ENCODE measurements at regions not wholly inside any gene's neighbourhood (a gene's known extent, or its start where the extent isn't known, plus 50 kb on each side); places are given as distances from the start of the nearest gene placed in this dataset.
"Not testable (repeated sequence)": the region's sequence is repeated elsewhere in the genome, so short reads cannot be mapped to it uniquely, and the experiment has no call there.

DNA sequence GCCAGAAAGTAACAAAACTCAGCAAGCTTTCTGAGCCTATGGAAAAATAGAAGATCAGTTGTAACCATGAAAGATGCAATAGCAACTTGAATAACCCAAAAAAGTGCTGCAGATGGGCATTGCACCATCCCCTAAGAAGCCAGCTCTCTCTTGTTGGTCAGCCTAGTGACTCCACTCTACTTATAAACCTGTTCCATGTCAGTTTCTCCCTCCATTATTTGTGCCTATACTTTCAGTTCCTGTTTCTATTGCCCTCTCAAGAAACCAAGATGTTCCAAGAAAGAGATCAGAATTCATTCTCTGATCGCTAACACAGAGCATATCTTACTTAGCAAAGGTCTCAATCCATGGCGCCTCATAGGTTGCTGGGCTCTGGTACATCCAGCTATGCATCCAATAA, 170.3 kb upstream of the MAP2 start:
- DNase-seq (ENCODE audit: extremely low read depth, low read depth) = no peak
- TF ChIP-seq, protein P1, sequence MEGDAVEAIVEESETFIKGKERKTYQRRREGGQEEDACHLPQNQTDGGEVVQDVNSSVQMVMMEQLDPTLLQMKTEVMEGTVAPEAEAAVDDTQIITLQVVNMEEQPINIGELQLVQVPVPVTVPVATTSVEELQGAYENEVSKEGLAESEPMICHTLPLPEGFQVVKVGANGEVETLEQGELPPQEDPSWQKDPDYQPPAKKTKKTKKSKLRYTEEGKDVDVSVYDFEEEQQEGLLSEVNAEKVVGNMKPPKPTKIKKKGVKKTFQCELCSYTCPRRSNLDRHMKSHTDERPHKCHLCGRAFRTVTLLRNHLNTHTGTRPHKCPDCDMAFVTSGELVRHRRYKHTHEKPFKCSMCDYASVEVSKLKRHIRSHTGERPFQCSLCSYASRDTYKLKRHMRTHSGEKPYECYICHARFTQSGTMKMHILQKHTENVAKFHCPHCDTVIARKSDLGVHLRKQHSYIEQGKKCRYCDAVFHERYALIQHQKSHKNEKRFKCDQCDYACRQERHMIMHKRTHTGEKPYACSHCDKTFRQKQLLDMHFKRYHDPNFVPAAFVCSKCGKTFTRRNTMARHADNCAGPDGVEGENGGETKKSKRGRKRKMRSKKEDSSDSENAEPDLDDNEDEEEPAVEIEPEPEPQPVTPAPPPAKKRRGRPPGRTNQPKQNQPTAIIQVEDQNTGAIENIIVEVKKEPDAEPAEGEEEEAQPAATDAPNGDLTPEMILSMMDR (IDR thresholded peaks at IDR 0.05; ENCODE audit: low read depth, low read length, missing control alignments) = no peak
- H3K4me3 ChIP-seq (replicated peaks; ENCODE audit: low read depth, low read length) = no peak overlapping the region

DNA sequence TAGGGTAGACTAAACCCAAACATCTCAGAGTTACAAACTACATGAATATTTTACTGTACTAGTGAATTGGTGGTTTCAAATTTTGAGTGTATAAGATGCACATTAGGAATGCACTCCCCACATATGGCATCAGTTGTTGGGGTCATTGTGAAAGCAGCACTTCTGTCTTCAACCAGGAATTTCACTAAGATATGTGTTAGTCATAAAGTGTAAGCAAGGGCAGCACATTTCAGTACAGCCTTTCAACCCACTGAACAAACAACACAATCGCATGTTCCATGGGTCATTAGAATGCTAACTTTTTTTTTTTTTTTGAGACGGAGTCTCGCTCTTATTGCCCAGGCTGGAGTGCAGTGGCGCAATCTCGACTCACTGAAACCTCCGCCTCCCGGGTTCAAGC, 164.1 kb upstream of the MAP2 start:
- TF ChIP-seq, protein P1 (IDR thresholded peaks at IDR 0.05; ENCODE audit: low read depth, low read length, missing control alignments) = no peak
- no peak overlapping the region for H3K4me3 ChIP-seq (replicated peaks; ENCODE audit: low read depth, low read length)
- no peak for DNase-seq (ENCODE audit: extremely low read depth, low read depth)

DNA sequence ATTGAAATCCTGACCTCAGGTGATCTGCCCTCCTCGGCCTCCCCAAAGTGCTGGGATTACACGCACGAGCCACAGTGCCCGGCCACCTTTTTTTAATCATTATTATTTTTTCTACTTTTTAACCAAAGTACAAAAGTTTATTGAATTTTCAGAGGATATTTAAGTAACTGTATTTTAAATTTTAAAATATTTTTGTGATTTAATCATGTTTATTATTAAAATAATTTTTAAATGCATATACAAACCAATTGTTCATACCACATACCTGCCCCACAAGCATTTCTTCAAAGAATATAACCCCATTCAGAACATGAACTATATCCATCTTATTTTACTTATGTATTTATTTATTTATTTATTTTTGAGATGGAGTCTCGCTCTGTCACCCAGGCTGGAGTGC, 163.6 kb upstream of the MAP2 start:
- TF ChIP-seq, protein P1 (IDR thresholded peaks at IDR 0.05; ENCODE audit: low read depth, low read length, missing control alignments) = no peak
- H3K4me3 ChIP-seq (replicated peaks; ENCODE audit: low read depth, low read length) = no peak overlapping the region
- no peak for DNase-seq (ENCODE audit: extremely low read depth, low read depth)

DNA sequence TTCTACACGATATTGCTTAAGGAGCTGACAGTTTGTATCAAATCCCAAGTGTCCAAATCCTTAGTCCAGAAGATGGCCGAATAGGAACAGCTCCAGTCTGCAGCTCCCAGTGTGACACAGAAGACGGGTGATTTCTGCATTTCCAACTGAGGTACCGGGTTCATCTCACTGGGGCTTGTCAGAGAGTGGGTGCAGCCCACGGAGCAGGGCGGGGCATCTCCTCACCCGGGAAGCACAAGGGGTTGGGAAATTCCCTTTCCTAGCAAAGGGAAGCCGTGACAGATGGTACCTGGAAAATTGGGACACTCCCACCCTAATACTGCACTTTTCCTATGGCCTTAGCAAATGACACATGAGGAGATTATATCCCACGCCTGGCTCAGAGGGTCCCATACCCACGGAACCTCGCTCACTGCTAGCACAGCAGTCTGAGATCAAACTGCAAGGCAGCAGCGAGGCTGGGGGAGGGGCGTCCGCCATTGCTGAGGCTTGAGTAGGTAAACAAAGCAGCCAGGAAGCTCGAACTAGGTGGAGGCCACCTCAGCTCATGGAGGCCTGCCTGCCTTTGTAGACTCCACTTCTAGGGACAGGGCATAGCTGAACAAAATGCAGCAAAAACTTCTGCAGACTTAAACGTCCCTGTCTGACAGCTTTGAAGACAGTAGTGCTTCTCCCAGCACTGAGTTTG, 162.3 kb upstream of the MAP2 start:
- DNase-seq (ENCODE audit: extremely low read depth, low read depth); H3K4me3 ChIP-seq (replicated peaks; ENCODE audit: low read depth, low read length): not testable (repeated sequence)

DNA sequence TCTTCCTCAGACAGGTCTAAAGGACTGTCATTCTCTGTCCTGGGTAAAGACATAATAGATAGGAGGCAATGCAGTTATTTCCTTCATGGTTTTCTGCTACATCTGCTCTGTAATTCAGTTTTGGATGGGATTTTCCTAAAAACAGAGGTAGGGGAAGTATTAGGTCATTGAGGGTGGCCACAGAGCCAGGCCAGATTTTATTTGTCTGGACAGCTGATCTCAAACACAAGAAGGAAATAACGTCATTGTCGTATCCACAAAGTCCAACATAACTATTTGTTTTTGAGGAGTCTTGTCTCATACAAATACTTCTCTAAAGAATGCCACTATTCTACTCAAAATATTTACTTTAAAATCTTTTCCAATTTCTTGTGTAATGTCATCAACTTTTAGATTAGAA, 154.8 kb upstream of the MAP2 start:
- no peak overlapping the region for H3K4me3 ChIP-seq (replicated peaks; ENCODE audit: low read depth, low read length)
- DNase-seq (ENCODE audit: extremely low read depth, low read depth) = no peak
- TF ChIP-seq, protein P1 (IDR thresholded peaks at IDR 0.05; ENCODE audit: low read depth, low read length, missing control alignments) = no peak

DNA sequence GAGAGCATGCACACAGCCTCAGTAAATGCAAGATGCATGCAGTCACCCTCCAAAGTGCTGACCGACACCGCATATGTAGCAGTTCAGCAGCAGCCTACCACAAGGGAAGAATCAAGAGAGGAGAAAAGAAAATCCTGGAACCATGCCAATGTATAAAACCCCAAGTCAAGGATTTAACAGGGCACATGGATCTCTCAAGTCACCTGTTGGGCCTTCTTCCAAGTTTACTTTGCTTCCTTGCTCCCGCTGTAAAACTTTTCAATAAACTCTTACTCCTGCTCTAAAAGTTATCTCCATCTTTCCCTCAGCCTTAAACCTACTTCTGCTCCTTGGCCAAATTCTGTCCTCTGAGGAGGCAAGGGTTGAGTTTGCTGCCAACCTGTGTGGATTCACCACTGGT, 147.8 kb upstream of the MAP2 start:
- TF ChIP-seq, protein P1 (IDR thresholded peaks at IDR 0.05; ENCODE audit: low read depth, low read length, missing control alignments) = no peak
- no peak overlapping the region for H3K4me3 ChIP-seq (replicated peaks; ENCODE audit: low read depth, low read length)
- DNase-seq (ENCODE audit: extremely low read depth, low read depth) = no peak

DNA sequence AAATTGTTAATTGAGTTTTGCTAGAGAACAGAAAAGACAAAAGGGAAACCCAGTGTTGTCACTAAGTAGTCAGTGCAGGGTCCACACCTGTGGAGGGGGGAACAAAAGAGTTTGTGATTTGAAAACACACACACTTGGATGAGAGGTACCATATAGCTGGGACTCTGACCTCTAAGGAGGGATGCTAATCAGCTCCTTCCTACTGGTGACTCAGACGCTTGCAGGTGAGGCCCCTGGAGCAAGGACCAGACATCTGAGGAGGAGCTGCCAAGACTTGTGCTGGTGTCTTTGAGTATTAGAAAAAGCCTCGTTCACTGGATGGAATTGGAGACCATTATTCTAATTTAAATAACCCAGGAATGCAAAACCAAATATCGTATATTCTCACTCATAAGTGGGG, 146.4 kb upstream of the MAP2 start:
- DNase-seq (ENCODE audit: extremely low read depth, low read depth) = no peak
- TF ChIP-seq, protein P1 (IDR thresholded peaks at IDR 0.05; ENCODE audit: low read depth, low read length, missing control alignments) = no peak
- no peak overlapping the region for H3K4me3 ChIP-seq (replicated peaks; ENCODE audit: low read depth, low read length)
